ENCODE measurements at regions not wholly inside any gene's neighbourhood (a gene's known extent, or its start where the extent isn't known, plus 50 kb on each side); places are given as distances from the start of the nearest gene placed in this dataset.

GRCh38 chr7:26531926-26532325, 240.3 kb downstream of the SNX10 start:
- DNase-seq (ENCODE audit: low spot score, unreplicated experiment): no peak
- no peak overlapping the region for H3K4me3 Mint-ChIP-seq (ENCODE audit: low read depth)
- H3K9me3 Mint-ChIP-seq (ENCODE audit: low read depth): no peaks in the 10 kb centered on the region
- H3K36me3 Mint-ChIP-seq (ENCODE audit: insufficient read depth): no peaks in the 10 kb centered on the region
- TF ChIP-seq CTCF (IDR thresholded peaks at IDR 0.05; ENCODE audit: unreplicated experiment): no peak
- peaks cover 6% of the 10 kb centered on the region for H3K27me3 Mint-ChIP-seq
- peaks cover 13% of the 10 kb centered on the region for H3K4me1 Mint-ChIP-seq (ENCODE audit: low read depth)
- no peak overlapping the region for H3K27ac Mint-ChIP-seq

GRCh38 chr7:26532471-26532870, 240.8 kb downstream of the SNX10 start:
- no peak for TF ChIP-seq CTCF (IDR thresholded peaks at IDR 0.05; ENCODE audit: unreplicated experiment)
- no peak overlapping the region for H3K4me3 Mint-ChIP-seq (ENCODE audit: low read depth)
- peaks cover 13% of the 10 kb centered on the region for H3K4me1 Mint-ChIP-seq (ENCODE audit: low read depth)
- peaks cover 7% of the 10 kb centered on the region for H3K27me3 Mint-ChIP-seq
- no peak for DNase-seq (ENCODE audit: low spot score, unreplicated experiment)
- no peak overlapping the region for H3K27ac Mint-ChIP-seq
- H3K36me3 Mint-ChIP-seq (ENCODE audit: insufficient read depth): no peaks in the 10 kb centered on the region
- H3K9me3 Mint-ChIP-seq (ENCODE audit: low read depth): no peaks in the 10 kb centered on the region

- peaks cover 13% of the 10 kb centered on the region for H3K4me1 Mint-ChIP-seq (ENCODE audit: low read depth)
- no peak overlapping the region for H3K27ac Mint-ChIP-seq
- no peaks in the 10 kb centered on the region for H3K36me3 Mint-ChIP-seq (ENCODE audit: insufficient read depth)
- no peak for TF ChIP-seq CTCF (IDR thresholded peaks at IDR 0.05; ENCODE audit: unreplicated experiment)
- H3K4me3 Mint-ChIP-seq (ENCODE audit: low read depth): no peak overlapping the region
- H3K9me3 Mint-ChIP-seq (ENCODE audit: low read depth): no peaks in the 10 kb centered on the region
- DNase-seq (ENCODE audit: low spot score, unreplicated experiment): no peak
- H3K27me3 Mint-ChIP-seq: peaks cover 14% of the 10 kb centered on the region
These were observed 241.6 kb downstream of the SNX10 start for GRCh38 chr7:26533217-26533616.

GRCh38 chr7:26534649-26535482, 243.2 kb downstream of the SNX10 start:
- no peak overlapping the region for H3K4me3 Mint-ChIP-seq (ENCODE audit: low read depth)
- no peaks in the 10 kb centered on the region for H3K9me3 Mint-ChIP-seq (ENCODE audit: low read depth)
- H3K27me3 Mint-ChIP-seq: peaks cover 24% of the 10 kb centered on the region
- TF ChIP-seq CTCF (IDR thresholded peaks at IDR 0.05; ENCODE audit: unreplicated experiment): no peak
- peaks cover 13% of the 10 kb centered on the region for H3K4me1 Mint-ChIP-seq (ENCODE audit: low read depth)
- DNase-seq (ENCODE audit: low spot score, unreplicated experiment): no peak
- H3K27ac Mint-ChIP-seq: peak overlapping the region; percentile 26
- no peaks in the 10 kb centered on the region for H3K36me3 Mint-ChIP-seq (ENCODE audit: insufficient read depth)

- peaks cover 24% of the 10 kb centered on the region for H3K27me3 Mint-ChIP-seq
- no peak for TF ChIP-seq CTCF (IDR thresholded peaks at IDR 0.05; ENCODE audit: unreplicated experiment)
These were observed 243.9 kb downstream of the SNX10 start for GRCh38 chr7:26535483-26536007.

More at GRCh38 chr7:26535483-26536007, 243.9 kb downstream of the SNX10 start:
- no peaks in the 10 kb centered on the region for H3K9me3 Mint-ChIP-seq (ENCODE audit: low read depth)
- H3K4me1 Mint-ChIP-seq (ENCODE audit: low read depth): peaks cover 13% of the 10 kb centered on the region
- no peak for DNase-seq (ENCODE audit: low spot score, unreplicated experiment)
- H3K36me3 Mint-ChIP-seq (ENCODE audit: insufficient read depth): no peaks in the 10 kb centered on the region
- H3K27ac Mint-ChIP-seq: peak overlapping the region; percentile 26
- no peak overlapping the region for H3K4me3 Mint-ChIP-seq (ENCODE audit: low read depth)

Measured in progenitor cell of endocrine pancreas (in vitro differentiated cells).